DOHH2 (cell line): ENCODE measurements at regions not wholly inside any gene's neighbourhood (a gene's known extent, or its start where the extent isn't known, plus 50 kb on each side); places are given as distances from the start of the nearest gene placed in this dataset.

Experiments used
- CTCF ChIP-seq: fragments of 200-600 bp; sonication (generic); IDR thresholded peaks from one replicate; pipeline ENCODE4 v1.5.1; 2014; ENCODE audit warnings: antibody characterized with exemption, mild to moderate bottlenecking, low read depth, low read length; ENCODE audit not compliant: poor library complexity, severe bottlenecking
- EZH2phosphoT487 ChIP-seq: fragments of 200-600 bp; sonication (generic); IDR thresholded peaks from 2 replicates; pipeline ENCODE4 v1.6.1; 2017; ENCODE audit warnings: borderline replicate concordance, mild to moderate bottlenecking, antibody characterized with exemption, low read length, moderate library complexity, mixed read lengths

GRCh38 chr22:23438216-23438615 lies 141.9 kb downstream of the IGLL1 start:
- TF ChIP-seq CTCF (no peak), EZH2phosphoT487 (no peak)
